ENCODE measurements at regions not wholly inside any gene's neighbourhood (a gene's known extent, or its start where the extent isn't known, plus 50 kb on each side); places are given as distances from the start of the nearest gene placed in this dataset.
"Not testable (repeated sequence)": the region's sequence is repeated elsewhere in the genome, so short reads cannot be mapped to it uniquely, and the experiment has no call there.

DNA sequence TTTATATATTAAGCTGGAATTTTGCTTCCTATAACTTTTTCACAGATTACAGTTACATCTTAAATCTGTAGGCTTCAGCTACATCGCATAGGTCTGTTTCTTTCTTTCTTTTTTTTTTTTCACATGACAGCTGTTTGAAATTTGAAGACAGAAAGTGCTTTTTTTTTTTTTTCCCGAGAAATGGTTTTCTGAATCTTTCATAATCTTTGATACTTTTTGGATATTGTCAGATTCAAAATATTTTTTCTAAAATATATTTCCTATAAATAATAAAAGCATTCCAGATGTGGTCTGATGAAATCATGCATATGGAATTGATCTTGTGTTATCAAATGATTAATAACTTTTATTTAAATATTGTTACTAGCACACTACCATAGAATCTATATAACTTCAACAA is 212.2 kb downstream of the TAF11L14 start:
- no peaks in the 10 kb centered on the region for H3K36me3 ChIP-seq (replicated peaks)
- no peak for DNase-seq
- H3K27ac ChIP-seq: no peak overlapping the region
- TF ChIP-seq, protein P1, sequence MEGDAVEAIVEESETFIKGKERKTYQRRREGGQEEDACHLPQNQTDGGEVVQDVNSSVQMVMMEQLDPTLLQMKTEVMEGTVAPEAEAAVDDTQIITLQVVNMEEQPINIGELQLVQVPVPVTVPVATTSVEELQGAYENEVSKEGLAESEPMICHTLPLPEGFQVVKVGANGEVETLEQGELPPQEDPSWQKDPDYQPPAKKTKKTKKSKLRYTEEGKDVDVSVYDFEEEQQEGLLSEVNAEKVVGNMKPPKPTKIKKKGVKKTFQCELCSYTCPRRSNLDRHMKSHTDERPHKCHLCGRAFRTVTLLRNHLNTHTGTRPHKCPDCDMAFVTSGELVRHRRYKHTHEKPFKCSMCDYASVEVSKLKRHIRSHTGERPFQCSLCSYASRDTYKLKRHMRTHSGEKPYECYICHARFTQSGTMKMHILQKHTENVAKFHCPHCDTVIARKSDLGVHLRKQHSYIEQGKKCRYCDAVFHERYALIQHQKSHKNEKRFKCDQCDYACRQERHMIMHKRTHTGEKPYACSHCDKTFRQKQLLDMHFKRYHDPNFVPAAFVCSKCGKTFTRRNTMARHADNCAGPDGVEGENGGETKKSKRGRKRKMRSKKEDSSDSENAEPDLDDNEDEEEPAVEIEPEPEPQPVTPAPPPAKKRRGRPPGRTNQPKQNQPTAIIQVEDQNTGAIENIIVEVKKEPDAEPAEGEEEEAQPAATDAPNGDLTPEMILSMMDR (IDR thresholded peaks at IDR 0.05; ENCODE audit: low read depth, low read length, missing control alignments): no peak
- in situ Hi-C loops (cut with HindIII; ENCODE audit: low pct_ligation_motif_present, low sequenced_read_pairs): no loop called here
- H3K27me3 ChIP-seq (replicated peaks): no peaks in the 10 kb centered on the region
- H3K4me3 ChIP-seq (ENCODE audit: low read depth, low read length): no peak overlapping the region

DNA sequence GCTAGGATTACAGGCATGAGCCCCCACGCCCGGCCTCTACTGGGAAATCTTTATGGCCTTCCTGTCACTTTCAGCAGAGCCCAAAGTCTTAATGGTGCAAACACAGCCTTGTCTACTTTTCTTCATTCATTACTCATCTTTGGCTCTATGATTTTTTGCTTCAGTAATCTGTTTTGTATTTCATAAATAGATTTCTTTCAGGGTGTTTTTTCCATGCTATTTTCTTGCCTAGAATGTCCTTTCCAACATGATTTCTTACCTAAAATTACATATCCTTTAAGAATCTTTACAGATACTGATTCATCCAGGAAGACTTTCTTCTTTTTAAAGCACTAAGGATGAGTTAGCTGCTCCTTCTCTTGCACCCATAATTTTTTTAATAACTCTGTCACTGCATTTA is 213.0 kb downstream of the TAF11L14 start:
- in situ Hi-C loops (cut with HindIII; ENCODE audit: low pct_ligation_motif_present, low sequenced_read_pairs): no loop called here
- DNase-seq: no peak
- TF ChIP-seq, protein P1 (IDR thresholded peaks at IDR 0.05; ENCODE audit: low read depth, low read length, missing control alignments): no peak
- Histone ChIP-seq H3K27me3 (replicated peaks) (no peaks in the 10 kb centered on the region), H3K36me3 (replicated peaks) (no peaks in the 10 kb centered on the region), H3K4me3 (ENCODE audit: low read depth, low read length) (no peak overlapping the region), H3K27ac (no peak overlapping the region)

DNA sequence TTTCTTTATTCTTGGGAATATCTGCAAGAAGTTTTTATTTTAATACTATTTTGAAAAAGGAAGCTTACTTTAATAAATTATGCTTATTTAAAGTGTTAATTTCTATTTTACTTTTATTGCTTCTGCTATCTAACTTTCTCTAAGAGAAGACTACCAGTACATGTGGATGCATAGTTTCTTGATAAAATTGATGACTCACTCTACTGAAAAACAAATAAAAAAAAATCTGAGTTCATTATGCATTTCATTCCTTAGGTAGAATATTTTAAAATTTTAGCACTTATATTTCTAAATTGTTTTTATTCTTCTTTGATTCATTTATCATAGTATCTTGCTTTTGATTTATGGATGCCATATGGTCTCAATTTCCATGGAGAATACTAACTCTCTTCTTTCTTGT is 217.9 kb downstream of the TAF11L14 start:
- TF ChIP-seq, protein P1 (IDR thresholded peaks at IDR 0.05; ENCODE audit: low read depth, low read length, missing control alignments): no peak
- in situ Hi-C loops (cut with HindIII; ENCODE audit: low pct_ligation_motif_present, low sequenced_read_pairs): no loop called here

DNA sequence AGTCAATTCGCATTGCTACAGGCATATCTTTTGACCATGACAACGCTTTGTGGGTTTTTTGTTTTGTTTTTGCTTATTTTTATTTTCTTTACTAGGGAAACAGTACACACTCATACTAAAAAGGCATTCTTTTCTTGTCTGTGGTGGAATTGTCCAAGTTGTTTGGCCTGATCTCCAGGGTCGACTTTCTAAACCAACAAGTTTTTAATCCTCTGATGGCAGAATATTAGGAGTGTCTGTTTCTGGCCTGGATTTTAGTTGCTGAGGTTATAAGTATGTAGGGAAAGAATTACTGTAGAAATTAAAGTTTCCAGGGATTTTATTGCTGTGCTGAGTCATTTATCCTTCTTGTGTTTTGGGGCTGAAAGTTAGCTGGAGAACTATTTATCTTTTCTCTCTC is 218.5 kb downstream of the TAF11L14 start:
- no peaks in the 10 kb centered on the region for H3K27me3 ChIP-seq (replicated peaks)
- DNase-seq: peak; percentile 16
- TF ChIP-seq, protein P1 (IDR thresholded peaks at IDR 0.05; ENCODE audit: low read depth, low read length, missing control alignments): no peak
- H3K4me3 ChIP-seq (ENCODE audit: low read depth, low read length): no peak overlapping the region
- H3K36me3 ChIP-seq (replicated peaks): no peaks in the 10 kb centered on the region
- H3K27ac ChIP-seq: no peak overlapping the region
- in situ Hi-C loops (cut with HindIII; ENCODE audit: low pct_ligation_motif_present, low sequenced_read_pairs): no loop called here

More for the DNA sequence above, 217.9 kb downstream of the TAF11L14 start:
- no peaks in the 10 kb centered on the region for H3K27me3 ChIP-seq (replicated peaks)
- no peaks in the 10 kb centered on the region for H3K36me3 ChIP-seq (replicated peaks)
- H3K4me3 ChIP-seq (ENCODE audit: low read depth, low read length): no peak overlapping the region
- no peak for DNase-seq
- H3K27ac ChIP-seq: no peak overlapping the region

DNA sequence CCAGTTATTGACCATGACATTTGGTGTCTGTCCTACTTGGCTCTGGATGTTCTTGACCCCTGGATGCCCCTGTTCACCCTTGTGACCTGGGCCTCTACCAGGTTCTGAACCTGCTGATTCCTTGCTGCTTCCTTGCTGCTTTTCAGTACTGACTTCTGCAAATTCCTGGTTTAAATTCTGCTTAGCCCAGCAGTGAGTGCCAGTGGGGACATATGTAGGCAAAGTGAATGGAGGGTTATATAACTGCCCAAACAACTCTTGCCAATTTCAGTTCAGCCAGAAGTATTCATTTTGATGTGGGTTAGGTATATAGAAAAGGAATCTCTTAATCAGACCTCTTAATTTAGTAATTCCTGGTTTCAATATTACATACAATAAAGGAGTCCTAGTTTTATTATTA is 220.6 kb downstream of the TAF11L14 start:
- Histone ChIP-seq H3K4me3 (ENCODE audit: low read depth, low read length) (no peak overlapping the region), H3K36me3 (replicated peaks) (no peaks in the 10 kb centered on the region), H3K27ac (no peak overlapping the region), H3K27me3 (replicated peaks) (no peaks in the 10 kb centered on the region)
- TF ChIP-seq, protein P1 (IDR thresholded peaks at IDR 0.05; ENCODE audit: low read depth, low read length, missing control alignments): no peak
- no peak for DNase-seq
- in situ Hi-C loops (cut with HindIII; ENCODE audit: low pct_ligation_motif_present, low sequenced_read_pairs): no loop called here

DNA sequence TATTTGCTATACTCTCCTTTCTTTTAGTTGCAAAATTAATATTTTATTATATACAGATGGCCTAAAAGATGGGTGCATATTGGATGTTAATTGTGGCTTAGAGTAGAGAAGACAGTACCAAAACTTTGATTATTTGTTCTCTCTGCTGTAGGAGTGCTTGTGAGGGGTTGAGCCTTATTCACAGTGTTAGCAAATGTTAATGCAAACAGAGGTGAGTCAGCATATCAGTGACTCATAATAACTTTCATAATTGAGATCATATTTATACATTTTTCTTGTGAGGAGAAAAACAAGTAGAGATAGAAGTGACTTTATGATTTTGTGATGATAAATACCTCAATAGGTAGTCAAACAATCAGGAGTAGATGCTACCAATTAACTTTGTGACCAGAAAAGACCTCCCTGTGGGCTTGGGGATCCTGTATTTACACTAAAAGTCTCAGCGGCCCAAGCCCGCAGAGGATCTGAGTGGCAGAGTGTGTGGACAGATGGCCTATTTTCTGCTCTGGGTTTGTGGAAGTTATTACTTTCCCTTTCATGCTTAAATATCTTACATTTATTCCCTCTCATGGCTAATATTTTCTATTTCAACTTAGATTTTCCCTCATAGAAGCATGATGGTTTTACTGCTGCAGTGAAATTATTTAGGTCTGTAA is 226.5 kb downstream of the TAF11L14 start:
- in situ Hi-C loops (cut with HindIII; ENCODE audit: low pct_ligation_motif_present, low sequenced_read_pairs): no loop called here
- Histone ChIP-seq H3K27me3 (replicated peaks) (no peaks in the 10 kb centered on the region), H3K4me3 (ENCODE audit: low read depth, low read length) (no peak overlapping the region), H3K27ac (no peak overlapping the region), H3K36me3 (replicated peaks) (no peaks in the 10 kb centered on the region)
- TF ChIP-seq, protein P1 (IDR thresholded peaks at IDR 0.05; ENCODE audit: low read depth, low read length, missing control alignments): no peak
- DNase-seq: no peak

DNA sequence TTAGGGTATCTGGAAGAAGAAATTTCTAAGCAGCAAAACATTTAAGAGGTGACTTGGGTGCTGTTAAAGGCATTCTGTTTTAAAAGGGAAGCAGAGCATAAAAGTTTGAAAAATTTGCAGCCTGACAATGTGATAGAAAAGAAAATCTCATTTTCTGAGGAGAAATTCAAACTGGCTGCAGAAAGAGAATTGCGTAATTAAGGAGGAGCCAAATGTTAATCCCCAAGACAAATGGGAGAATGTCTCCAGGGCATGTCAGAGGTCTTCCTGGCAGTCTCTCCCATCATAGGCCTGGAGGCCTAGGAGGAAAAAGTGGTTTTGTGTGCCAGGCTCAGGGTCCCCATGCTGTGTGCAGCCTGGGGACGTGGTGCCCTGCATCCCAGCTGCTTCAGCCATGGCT is 230.6 kb downstream of the TAF11L14 start:
- H3K27me3 ChIP-seq (replicated peaks); H3K4me3 ChIP-seq (ENCODE audit: low read depth, low read length); H3K27ac ChIP-seq; H3K36me3 ChIP-seq (replicated peaks); DNase-seq; in situ Hi-C loops (cut with HindIII; ENCODE audit: low pct_ligation_motif_present, low sequenced_read_pairs): not testable (repeated sequence)

DNA sequence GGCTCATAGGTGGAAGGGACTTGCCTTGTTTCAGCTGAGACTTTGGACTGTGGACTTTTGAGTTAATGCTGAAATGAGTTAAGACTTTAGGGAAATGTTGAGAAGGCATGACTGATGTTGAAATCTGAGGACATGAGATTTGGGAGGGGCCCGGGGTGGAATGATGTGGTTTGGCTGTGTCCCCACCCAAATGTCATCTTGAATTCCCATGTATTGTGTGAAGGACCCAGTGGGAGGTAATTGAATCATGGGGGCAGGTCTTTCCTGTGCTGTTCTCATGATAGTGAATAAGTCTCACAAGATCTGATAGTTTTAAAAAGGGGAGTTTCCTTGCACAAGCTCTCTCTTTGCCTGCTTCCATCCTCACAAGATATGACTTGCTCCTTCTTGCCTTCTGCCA is 231.7 kb downstream of the TAF11L14 start:
- peak overlapping the region; percentile 40 for H3K27ac ChIP-seq
- H3K4me3 ChIP-seq (ENCODE audit: low read depth, low read length); H3K27me3 ChIP-seq (replicated peaks); in situ Hi-C loops (cut with HindIII; ENCODE audit: low pct_ligation_motif_present, low sequenced_read_pairs); H3K36me3 ChIP-seq (replicated peaks): not testable (repeated sequence)
- DNase-seq: peak; percentile 88
